ENCODE measurements at regions not wholly inside any gene's neighbourhood (a gene's known extent, or its start where the extent isn't known, plus 50 kb on each side); places are given as distances from the start of the nearest gene placed in this dataset.

DNA sequence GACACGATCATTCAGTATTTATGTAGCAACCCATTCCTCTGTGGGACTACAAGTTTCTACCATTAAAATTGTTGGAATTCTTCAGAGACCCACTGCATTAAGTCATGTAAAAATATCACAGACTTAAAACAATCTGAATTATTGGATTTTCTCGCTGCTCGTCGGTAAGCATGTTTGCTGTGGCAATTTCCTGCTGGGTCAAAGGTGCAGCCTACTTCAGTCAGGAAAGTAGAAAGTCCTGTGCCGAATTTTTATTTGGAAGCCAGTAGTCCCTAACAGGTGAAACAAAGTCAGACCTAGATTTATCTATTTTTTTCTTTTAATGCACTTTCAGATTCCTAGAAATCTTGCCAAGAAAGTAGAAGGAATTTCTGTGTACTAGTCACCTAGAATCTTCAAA, 110.4 kb upstream of the MYL2 start:
- H3K4me3 ChIP-seq (ENCODE audit: insufficient read depth, low read depth, low read length), result no peak overlapping the region
- no peak overlapping the region for H3K4me2 ChIP-seq (ENCODE audit: low read length)
- H4K20me1 ChIP-seq (ENCODE audit: insufficient read depth, low read length), result no peaks in the 10 kb centered on the region
- Mint-ChIP-seq H3K9me3 (ENCODE audit: unreplicated experiment) (no peaks in the 10 kb centered on the region), H3K27ac (ENCODE audit: unreplicated experiment) (no peak overlapping the region), H3K4me3 (ENCODE audit: unreplicated experiment) (no peak overlapping the region), H3K36me3 (ENCODE audit: low read depth, unreplicated experiment) (no peaks in the 10 kb centered on the region), H3K4me1 (ENCODE audit: low read depth, unreplicated experiment) (peaks cover 1% of the 10 kb centered on the region), H3K27me3 (ENCODE audit: low read depth, unreplicated experiment) (peaks cover 76% of the 10 kb centered on the region)
- H3K9ac ChIP-seq (ENCODE audit: low read length), result no peak overlapping the region
- H3K27me3 ChIP-seq (ENCODE audit: insufficient read depth, low read length), result peaks cover 67% of the 10 kb centered on the region
- H2AFZ ChIP-seq (ENCODE audit: low read depth, low read length), result no peak overlapping the region
- no peak for TF ChIP-seq EZH2 (IDR thresholded peaks at IDR 0.05; ENCODE audit: insufficient read depth, low read length)
- TF ChIP-seq, protein P1, sequence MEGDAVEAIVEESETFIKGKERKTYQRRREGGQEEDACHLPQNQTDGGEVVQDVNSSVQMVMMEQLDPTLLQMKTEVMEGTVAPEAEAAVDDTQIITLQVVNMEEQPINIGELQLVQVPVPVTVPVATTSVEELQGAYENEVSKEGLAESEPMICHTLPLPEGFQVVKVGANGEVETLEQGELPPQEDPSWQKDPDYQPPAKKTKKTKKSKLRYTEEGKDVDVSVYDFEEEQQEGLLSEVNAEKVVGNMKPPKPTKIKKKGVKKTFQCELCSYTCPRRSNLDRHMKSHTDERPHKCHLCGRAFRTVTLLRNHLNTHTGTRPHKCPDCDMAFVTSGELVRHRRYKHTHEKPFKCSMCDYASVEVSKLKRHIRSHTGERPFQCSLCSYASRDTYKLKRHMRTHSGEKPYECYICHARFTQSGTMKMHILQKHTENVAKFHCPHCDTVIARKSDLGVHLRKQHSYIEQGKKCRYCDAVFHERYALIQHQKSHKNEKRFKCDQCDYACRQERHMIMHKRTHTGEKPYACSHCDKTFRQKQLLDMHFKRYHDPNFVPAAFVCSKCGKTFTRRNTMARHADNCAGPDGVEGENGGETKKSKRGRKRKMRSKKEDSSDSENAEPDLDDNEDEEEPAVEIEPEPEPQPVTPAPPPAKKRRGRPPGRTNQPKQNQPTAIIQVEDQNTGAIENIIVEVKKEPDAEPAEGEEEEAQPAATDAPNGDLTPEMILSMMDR (IDR thresholded peaks at IDR 0.05; ENCODE audit: insufficient read depth, low read depth, low read length), result no peak
- DNase-seq (ENCODE audit: low read depth) (no peak), FAIRE-seq (no peak)
- H3K36me3 ChIP-seq (ENCODE audit: insufficient read depth, low read length), result no peaks in the 10 kb centered on the region
- no peak overlapping the region for H3K27ac ChIP-seq (ENCODE audit: low read depth, low read length)
- H3K9me3 ChIP-seq (ENCODE audit: insufficient read depth, low read depth, low read length), result no peaks in the 10 kb centered on the region
- H3K4me1 ChIP-seq (ENCODE audit: insufficient read depth, low read length), result no peaks in the 10 kb centered on the region
- H3K79me2 ChIP-seq (ENCODE audit: insufficient read depth, low read length), result no peaks in the 10 kb centered on the region

DNA sequence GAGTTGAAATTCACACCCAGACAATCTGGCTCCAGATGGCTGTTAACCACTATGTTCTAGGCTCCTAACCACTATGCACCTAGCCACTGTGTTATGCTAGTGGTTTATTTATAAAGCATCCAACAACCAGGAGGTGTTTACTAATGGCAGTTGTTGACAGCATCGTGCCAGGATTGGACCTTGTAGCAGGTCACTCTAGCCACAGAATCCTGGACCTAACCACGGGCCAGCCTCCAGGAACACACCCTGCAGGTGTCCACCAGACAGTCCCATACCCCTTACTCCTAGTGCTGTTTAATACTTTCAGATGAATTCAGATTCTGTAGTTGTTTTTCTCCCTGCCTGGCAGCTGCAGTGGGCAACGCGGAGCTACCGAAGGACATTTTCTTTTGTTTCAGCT, 109.4 kb upstream of the MYL2 start:
- peaks cover 77% of the 10 kb centered on the region for H3K27me3 Mint-ChIP-seq (ENCODE audit: low read depth, unreplicated experiment)
- no peak for TF ChIP-seq EZH2 (IDR thresholded peaks at IDR 0.05; ENCODE audit: insufficient read depth, low read length)
- H3K9ac ChIP-seq (ENCODE audit: low read length), result no peak overlapping the region

DNA sequence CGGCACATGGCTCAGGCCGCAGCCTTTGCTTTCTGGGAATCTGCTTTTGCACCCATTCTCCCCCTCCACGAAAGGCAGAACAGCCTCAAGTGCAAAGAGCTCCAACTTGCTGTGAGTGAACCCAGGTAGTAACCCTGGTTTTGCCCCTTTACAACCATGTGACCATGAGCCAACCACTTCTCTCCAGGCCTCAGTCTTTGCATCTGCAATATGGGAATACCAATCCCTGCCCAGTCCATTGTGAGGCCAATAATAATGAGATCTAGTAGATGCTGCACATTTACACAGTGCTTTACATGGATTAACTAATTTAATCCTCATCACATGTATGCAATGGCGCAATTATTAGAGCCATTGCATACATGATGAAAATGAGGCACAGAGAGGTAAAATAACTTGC, 108.9 kb upstream of the MYL2 start:
- Histone ChIP-seq H3K9ac (ENCODE audit: low read length) (no peak overlapping the region), H3K36me3 (ENCODE audit: insufficient read depth, low read length) (no peaks in the 10 kb centered on the region), H3K4me3 (ENCODE audit: insufficient read depth, low read depth, low read length) (no peak overlapping the region), H3K9me3 (ENCODE audit: insufficient read depth, low read depth, low read length) (no peaks in the 10 kb centered on the region), H2AFZ (ENCODE audit: low read depth, low read length) (no peak overlapping the region), H3K27ac (ENCODE audit: low read depth, low read length) (no peak overlapping the region), H4K20me1 (ENCODE audit: insufficient read depth, low read length) (no peaks in the 10 kb centered on the region), H3K4me2 (ENCODE audit: low read length) (no peak overlapping the region), H3K4me1 (ENCODE audit: insufficient read depth, low read length) (no peaks in the 10 kb centered on the region), H3K27me3 (ENCODE audit: insufficient read depth, low read length) (peaks cover 62% of the 10 kb centered on the region), H3K79me2 (ENCODE audit: insufficient read depth, low read length) (no peaks in the 10 kb centered on the region)
- H3K27ac Mint-ChIP-seq (ENCODE audit: unreplicated experiment), result no peak overlapping the region
- no peaks in the 10 kb centered on the region for H3K4me1 Mint-ChIP-seq (ENCODE audit: low read depth, unreplicated experiment)
- peaks cover 4% of the 10 kb centered on the region for H3K36me3 Mint-ChIP-seq (ENCODE audit: low read depth, unreplicated experiment)
- no peaks in the 10 kb centered on the region for H3K9me3 Mint-ChIP-seq (ENCODE audit: unreplicated experiment)
- H3K27me3 Mint-ChIP-seq (ENCODE audit: low read depth, unreplicated experiment), result peaks cover 81% of the 10 kb centered on the region
- no peak overlapping the region for H3K4me3 Mint-ChIP-seq (ENCODE audit: unreplicated experiment)
- TF ChIP-seq, protein P1 (IDR thresholded peaks at IDR 0.05; ENCODE audit: insufficient read depth, low read depth, low read length), result no peak
- TF ChIP-seq EZH2 (IDR thresholded peaks at IDR 0.05; ENCODE audit: insufficient read depth, low read length), result no peak
- DNase-seq (ENCODE audit: low read depth), result no peak
- no peak for FAIRE-seq

More for the DNA sequence above, 109.4 kb upstream of the MYL2 start:
- Histone ChIP-seq H3K9me3 (ENCODE audit: insufficient read depth, low read depth, low read length) (no peaks in the 10 kb centered on the region), H4K20me1 (ENCODE audit: insufficient read depth, low read length) (no peaks in the 10 kb centered on the region), H3K4me2 (ENCODE audit: low read length) (no peak overlapping the region), H3K4me1 (ENCODE audit: insufficient read depth, low read length) (no peaks in the 10 kb centered on the region), H2AFZ (ENCODE audit: low read depth, low read length) (no peak overlapping the region), H3K36me3 (ENCODE audit: insufficient read depth, low read length) (no peaks in the 10 kb centered on the region), H3K27me3 (ENCODE audit: insufficient read depth, low read length) (peaks cover 61% of the 10 kb centered on the region), H3K27ac (ENCODE audit: low read depth, low read length) (no peak overlapping the region), H3K79me2 (ENCODE audit: insufficient read depth, low read length) (no peaks in the 10 kb centered on the region), H3K4me3 (ENCODE audit: insufficient read depth, low read depth, low read length) (no peak overlapping the region)
- no peaks in the 10 kb centered on the region for H3K9me3 Mint-ChIP-seq (ENCODE audit: unreplicated experiment)
- no peak for DNase-seq (ENCODE audit: low read depth)
- FAIRE-seq, result no peak
- H3K36me3 Mint-ChIP-seq (ENCODE audit: low read depth, unreplicated experiment), result peaks cover 4% of the 10 kb centered on the region
- H3K4me3 Mint-ChIP-seq (ENCODE audit: unreplicated experiment), result no peak overlapping the region
- H3K27ac Mint-ChIP-seq (ENCODE audit: unreplicated experiment), result no peak overlapping the region
- H3K4me1 Mint-ChIP-seq (ENCODE audit: low read depth, unreplicated experiment), result no peaks in the 10 kb centered on the region
